ENCODE measurements at regions not wholly inside any gene's neighbourhood (a gene's known extent, or its start where the extent isn't known, plus 50 kb on each side); places are given as distances from the start of the nearest gene placed in this dataset.

DNA sequence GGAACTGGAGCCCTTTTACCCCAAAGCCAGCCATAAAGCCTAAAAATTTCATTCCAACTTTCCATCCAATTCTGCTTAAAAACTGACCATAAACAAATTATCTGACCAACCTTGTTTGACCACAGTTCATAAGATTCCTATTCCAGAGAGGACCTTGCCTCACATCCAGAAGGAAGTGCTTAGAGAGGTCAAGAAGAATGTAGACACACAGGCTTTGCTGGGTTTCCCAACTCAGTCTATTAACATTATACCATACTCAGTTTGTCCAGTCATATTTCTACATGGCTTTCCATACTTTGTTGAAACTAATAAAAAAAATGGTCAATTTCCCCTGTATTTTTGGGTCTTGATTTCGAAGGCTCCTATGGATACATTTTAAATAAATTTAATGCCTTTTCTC is 1522.5 kb downstream of the ARAP2 start:
- DNase-seq: no peak

DNA sequence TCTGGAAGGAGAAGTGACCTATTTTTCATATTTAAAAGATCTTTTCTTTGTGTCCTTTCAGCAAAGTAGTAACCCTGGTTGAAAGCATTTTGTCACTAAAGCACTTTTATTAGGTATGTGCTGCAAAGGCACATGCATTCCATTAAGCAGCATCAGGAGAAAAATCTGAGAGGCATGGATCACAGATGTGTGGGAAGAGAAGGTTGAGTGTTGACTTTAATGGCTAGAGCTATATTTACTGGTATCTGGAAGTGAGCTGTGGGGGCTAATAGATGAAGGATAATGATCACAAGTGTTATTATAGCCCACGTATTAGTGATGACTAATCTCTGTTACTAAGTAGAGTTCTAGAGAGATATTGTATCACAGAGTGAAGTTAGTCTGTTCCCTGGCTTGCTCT is 1520.7 kb downstream of the ARAP2 start:
- no peak for DNase-seq

DNA sequence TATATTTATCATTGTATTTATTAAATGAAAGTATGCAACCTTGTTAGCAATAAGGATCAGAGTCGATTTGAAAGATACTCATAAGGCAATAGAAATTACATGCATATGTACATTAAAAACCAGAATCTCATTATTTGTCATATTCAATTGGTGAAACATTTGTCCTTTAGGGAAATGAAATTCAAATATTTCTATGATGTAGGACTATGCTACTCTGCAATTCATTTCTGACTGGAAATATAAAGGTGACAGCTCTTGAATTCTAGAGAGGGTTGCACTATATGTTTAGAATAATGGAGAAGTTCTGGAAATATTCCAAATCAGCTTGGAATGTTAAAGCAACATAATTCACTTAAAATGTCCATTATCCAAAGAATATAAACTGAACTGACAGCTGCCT is 1519.8 kb downstream of the ARAP2 start:
- DNase-seq: no peak

DNA sequence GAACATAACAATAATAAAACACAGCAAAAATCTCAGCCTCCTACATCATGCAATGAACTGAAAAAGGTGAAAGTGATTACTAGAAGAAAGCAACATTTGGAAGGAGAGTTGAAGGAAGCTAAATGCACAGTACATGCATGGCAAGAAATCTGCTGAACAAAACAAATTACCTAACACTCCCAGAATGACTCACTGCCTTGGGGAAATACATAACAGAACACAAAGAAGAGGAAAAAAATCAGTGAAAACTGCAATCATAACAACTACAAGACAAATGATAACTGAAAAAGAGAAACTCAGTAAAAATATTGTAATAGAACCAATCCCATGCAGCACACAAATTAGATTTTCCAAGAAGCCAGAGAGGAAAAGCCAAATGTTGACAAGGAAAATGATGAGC is 1513.2 kb downstream of the ARAP2 start:
- DNase-seq: no peak

DNA sequence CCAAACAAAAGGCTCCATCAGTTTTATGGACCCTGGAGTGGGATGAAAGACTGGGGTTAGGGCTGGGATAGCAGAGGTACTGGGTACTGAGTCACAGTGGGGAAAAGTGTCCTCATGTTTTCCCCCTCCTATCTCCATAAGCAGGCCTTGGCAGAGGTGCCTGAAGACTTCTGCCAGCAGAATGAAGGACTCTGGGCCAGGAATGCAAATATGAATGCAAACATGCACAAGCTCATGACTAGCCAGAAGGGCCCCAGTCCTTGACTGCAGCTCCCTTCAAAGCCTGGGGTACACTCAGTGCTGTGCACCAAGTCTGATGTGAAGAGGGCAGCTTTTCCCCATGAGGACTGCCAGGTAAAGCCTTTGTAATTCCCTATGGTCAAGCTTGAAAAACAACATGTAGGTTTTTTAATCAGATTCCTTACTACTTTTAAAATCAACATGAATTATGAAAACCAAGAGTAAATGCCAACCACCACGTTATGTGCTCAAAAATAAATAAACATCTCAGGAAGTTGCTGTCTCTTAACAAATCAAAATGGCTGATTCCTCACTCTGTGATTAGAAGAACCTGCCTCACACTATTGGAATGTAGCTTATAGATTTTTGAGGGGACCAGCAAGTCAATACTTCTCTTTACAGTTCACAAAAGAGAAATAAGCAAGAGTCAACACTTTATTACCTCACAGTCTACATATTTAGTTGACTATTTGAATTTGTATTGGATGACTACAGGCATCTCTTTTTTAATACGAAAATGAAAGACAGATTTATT is 1512.0 kb downstream of the ARAP2 start:
- DNase-seq: no peak

DNA sequence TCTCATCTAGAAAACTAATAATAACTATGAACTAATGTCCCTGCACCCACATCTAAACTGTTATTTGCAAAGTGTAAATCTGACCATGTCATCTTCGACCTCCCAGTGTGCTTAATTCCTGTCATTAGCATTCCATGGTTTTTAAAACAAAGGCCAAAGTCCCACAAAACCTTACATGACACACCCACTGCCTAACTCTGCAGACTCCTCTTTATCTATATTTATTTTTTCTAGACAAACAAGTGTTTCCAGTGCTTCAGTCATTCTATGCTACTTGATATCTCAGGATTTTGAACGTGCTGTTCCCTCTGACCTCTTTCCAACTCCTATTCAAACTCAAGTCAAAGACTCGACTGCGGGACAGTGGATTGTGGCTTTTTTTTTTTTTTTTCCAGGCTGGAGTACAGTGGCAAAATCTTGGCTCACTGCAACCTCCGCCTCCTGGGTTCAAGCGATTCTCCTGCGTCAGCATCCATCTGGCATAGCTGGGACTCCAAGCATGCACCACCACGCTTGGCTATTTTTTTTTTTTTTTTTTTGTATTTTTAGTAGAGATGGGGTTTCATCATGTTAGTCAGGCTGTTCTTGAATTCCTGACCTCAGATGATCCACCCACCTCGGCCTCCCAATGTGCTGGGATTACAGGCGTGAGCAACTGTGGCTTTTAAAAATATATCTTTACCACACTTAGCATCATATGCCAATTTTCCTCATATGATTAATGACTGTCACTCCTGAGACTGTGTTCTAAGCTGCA is 1511.0 kb downstream of the ARAP2 start:
- DNase-seq: no peak

DNA sequence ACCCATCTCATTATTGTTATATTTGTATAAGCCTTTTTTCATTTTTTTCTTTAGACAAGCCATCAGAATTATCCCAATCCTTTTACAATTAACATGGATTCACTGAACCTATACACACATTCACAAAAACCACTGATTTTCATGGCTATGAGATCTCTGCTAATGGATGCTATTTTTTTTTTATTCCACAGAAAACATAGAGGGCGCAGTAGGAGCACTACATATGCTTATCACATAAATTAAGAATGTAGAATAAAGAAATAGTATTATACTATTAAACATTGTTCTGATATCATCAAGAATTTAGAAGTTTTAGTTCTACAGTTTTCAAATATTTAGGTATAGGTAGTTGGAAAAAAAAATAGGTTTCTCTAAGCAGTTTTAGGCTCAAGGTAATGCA is 1477.4 kb downstream of the ARAP2 start:
- DNase-seq: no peak

DNA sequence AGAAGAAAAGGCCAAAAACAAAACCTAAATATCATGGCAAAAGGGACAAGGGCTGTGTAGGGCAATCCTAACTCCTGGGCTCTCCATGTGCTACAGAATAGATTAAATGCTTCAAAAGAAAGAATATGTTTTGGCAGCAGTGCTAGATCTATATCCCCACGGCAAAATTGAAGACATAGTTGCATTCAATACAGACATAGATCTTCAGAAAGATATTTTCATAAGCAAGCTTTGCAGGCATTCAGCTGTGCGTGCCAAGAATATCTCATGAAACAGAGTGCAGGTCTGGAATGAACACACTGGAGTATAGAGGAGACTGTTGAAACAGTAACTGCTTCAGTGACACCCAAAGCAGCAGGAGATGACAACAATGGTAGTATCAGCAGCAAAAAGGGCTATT is 1476.9 kb downstream of the ARAP2 start:
- DNase-seq: no peak

DNA sequence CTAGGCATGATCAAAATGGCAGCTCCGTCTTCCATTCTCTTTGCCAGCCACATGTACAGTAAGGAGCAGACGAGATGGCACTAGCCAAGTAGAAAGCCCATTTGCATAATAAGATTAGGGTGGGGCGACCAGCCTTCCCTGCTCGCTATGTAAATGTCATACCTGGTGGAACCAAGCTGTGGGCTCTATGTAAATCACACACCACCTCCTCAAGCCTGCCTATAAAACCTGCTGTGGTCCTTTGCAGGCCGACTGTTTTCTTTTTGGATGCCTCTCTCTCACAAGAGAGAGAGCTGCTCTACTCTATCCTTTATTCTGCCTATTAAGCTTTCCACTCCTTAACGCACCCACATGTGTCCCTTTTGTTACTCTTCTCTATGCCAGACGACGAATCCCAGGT is 1472.7 kb downstream of the ARAP2 start:
- no peak for DNase-seq

DNA sequence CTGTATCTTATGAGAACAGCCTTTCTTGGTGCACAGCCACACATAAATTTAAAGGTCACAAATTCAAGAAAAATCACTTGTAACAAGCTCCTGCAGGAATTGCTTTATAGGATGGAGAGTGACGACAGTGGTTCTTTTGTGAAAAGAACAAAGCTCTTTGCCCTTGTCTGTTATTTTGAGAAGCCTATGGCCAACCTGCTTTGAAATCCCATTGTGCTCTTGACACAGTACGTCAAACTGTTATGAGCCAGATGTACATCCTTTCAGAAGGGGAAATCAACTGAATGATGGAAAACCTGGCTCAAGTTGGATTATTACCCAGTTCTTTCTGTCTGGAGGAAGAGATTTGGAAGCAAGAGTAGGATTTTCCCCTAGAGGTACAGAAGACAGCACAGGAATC is 1454.2 kb downstream of the ARAP2 start:
- DNase-seq: no peak

DNA sequence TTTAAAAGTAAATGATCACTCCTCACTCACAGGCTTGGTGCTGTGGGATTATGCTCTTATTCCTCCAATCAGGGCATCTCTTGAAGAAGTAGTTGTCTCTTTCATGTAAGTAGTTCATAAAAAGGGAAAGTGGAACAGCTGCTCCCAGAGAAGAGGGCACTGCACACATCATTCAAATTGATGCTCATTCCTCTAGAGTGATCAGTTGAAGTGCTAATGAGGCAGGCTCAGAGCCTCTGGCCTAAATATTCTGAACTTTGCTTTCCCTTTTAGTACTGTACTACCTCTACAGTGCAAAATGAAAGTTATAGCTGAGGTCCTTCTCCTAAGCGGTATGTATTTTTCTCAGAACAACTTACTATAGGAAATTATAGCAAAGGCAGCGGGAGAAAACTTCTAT is 1453.1 kb downstream of the ARAP2 start:
- no peak for DNase-seq

DNA sequence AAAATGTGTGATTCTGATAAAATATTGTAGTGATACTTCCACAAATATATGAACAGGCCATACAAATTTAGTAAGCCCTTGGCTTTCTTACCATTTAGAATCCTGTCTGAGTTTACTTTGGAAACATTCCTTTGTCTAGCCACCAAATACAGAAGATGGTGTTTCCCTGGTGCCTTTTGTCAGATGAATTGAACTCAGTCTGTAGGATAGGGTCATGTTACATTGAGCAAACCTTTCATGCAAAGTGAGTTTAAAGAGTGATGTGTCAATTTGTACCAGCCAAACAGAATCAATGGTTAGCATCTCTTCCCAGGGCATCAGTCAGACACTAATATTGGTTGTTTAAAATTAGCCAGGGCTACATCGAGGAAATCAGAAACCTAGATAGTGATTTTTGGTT is 1443.4 kb downstream of the ARAP2 start:
- no peak for DNase-seq

DNA sequence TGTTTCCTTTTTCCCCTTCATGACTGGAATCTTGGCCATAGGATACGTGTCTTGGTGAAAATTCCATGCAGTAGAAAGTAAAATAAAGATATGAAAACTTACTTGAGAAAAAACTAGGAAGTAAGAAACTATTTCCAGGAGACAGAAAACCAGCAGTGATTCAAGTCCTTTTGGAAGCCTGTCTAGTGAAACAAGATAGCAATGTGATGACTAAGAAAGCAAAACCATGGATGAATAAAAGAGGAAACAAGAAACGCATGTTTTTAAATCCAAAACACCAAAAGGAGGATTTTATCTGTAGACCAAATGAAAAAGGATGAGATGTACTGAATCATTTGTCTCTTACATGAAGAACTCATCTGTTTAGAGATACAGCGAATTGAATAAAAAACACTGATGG is 1430.0 kb downstream of the ARAP2 start:
- no peak for DNase-seq

DNA sequence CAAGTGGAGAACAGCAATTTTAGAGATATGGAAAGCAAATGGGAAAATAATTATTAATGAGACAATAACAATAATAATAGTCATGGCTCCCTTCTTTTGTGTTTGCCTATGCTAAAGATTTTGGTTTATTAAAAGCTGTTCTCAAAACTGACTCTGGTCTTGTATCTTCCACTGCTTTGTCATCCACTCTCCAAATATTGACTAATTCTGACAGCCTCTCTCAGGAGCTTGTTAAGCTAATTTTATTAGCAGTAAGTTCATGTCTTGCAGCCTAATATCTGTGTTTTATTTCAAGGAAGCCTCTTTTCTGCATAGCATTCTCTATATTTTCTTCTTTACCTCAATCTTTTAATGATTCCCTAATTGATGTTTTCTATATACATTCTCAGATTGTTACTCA is 1419.8 kb downstream of the ARAP2 start:
- no peak for DNase-seq

DNA sequence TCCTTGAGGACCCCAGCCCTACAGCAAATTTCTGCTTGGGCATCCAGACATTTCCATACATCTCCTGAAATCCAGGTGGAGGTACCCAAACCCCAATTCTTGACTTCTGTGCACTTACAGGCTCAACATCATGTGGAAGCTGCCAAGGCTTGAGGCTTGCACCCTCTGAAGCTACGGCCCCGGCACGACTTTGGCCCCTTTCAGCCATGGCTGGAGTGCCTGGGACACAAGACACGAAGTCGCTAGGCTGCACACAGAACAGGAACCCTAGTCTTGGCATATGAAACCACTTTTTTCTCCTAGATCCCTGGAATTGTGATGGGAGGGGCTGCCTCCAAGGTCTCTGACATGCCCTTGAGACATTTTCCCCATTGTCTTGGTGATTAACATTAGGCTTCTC is 1417.7 kb downstream of the ARAP2 start:
- no peak for DNase-seq

DNA sequence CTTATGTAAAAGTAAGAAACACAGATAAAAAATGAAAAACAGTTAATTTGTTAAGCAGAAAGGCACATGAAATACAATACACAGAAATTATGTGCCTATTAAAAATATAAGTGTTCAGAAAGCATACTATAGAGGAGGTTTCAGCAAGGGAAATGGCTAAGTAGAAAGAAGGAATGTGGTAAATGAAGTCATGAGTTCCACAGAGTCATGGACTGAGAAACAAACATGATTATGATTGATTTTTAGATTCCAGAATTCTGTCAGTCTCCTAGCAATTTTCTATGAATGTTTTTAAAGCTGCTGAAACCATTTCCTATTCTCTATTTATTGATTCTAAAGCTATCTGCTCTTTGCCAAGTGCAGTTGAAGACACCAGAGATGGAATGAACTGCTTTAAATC is 1398.4 kb downstream of the ARAP2 start:
- no peak for DNase-seq

DNA sequence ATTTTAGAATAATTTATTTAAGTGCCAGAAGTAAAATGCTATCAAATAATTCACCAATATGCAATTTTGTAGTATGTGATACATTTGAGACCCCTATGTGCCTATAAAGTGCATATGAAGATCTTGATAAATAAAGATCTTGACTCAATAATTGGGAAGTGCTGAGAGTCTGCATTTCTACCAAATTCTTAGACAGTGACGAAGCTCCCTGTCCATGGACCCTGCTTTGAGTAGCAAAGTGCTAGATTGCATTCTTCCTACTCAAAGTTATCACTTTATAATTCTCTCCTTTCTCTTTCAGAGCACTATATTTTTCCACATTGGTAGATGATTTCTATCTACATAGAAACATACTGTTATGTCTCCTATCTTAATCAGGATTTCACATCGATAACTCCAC is 1393.9 kb downstream of the ARAP2 start:
- no peak for DNase-seq

DNA sequence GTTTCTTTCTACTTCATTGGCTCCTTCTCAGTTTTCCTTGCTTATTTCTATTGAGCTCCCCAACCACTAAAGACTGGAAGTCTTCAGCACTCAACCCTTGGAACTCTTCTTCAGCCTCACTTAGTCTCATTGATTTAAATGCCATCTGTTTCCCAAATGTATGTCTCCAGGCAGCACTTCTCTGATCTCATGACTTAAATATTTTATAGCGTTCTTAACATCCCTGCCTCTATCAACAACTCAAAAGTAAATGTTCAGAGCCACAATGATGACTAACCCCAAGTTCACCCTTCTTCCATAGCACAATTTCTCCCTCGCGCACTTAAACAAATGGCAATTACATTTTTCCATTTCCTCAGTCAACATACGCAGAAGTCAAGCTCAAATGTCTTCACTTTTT is 1393.3 kb downstream of the ARAP2 start:
- no peak for DNase-seq

DNA sequence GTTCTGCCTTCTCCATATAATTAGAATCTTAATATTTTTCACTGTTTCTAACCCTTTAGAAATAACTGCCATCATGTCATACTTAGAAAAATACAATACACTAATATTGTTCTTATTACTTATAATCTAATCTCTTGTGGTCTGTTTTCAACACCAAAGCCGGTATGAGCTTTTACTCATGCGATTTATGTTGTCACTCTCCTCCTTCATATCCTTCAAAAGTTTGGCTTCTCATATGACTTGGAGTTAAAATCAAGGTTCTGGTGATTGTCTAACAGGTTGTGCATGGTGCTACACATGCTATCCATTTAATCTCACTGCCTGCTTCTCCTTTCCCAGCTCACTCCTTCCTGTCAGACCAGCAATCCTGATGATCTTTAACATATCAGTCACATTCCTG is 1392.9 kb downstream of the ARAP2 start:
- DNase-seq: no peak

DNA sequence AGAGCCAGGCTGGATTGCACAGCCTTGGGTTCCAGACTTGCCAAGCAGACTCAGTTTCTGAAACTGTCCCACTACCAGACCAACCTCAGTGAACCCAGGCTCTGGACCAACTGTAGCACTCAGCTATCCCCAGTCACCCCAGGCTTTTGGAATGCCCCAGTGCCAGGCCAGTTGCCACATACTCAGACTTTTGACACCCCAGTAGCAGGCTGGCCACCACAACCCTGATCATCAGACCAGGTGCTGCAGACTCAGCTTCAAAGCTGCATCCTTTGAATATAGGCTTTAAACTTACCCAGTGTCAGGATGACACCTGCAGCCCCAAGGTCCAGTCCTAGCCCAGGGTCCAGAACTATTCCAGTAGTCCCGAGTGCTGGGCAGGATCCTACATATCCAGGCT is 1389.9 kb downstream of the ARAP2 start:
- DNase-seq: no peak

DNA sequence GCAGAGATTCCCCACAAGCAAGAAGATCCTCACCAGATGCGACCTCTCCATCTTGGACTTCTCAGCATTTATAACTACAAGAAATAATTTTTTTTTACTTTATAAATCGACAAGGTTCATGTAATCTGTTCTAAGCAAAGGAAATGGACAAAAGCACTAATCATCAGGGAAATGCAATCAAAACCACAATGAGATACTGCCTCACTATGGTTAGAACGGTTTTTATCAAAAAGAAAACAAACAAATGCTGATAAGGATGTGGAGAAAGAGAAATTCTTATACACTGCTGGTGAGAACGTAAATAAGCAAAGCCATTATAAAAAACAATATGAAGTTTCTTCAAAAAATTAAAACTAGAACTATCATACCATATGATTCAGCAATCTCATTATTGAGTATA is 1382.6 kb downstream of the ARAP2 start:
- DNase-seq: no peak

DNA sequence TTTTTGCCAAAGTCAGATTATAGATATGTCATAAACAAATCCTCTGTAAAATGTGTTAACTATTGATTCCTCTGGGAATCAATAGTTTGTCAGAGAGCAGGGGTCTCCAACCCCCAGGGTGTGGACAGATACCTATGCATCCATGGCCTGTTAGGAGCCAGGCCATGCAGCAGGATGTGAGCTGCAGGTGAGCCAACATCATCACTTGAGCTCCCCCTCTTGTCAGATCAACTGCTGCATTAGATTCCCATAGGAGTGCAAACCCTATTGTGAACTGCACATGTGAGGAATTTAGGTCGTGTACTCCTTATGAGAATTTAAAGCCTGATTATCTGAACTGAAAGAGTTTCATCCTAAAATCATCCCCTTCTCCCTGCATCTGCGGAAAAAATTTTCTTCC is 1365.4 kb downstream of the ARAP2 start:
- no peak for DNase-seq

DNA sequence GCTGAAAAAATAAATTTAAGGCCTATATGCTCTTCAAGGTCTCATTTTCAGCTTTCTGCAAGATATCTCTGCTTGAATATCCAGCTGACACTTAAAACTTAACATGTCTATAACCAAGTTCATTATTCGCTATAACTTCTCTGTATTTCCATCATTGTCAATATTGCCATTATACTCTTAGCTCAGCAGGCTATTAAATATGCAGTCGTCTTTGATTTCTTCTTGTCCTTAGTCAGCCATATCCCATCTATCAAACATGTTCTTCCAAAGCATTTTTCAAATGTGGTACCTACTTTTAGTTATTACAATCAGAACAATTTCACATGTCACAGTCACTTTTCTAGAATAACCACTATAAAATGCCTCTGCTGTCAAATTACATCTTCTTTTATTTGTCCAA is 1364.1 kb downstream of the ARAP2 start:
- DNase-seq: no peak

DNA sequence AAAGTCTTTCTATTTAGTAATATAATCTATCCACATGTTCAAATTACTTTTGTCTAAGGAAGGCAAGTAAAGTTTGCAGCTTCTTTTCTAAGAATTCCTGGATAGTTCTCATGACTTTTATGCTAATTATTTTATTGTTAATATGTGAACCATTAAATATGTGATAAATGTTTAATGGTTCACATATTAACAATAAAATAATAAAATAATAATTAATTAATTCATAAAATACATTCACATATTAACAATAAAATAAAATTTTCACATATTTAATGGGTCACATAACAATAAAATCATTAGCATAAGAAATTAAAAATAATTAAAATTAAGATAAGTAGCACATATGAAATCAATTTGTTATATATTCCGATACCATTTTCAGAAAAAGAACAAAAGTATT is 1352.4 kb downstream of the ARAP2 start:
- no peak for DNase-seq

DNA sequence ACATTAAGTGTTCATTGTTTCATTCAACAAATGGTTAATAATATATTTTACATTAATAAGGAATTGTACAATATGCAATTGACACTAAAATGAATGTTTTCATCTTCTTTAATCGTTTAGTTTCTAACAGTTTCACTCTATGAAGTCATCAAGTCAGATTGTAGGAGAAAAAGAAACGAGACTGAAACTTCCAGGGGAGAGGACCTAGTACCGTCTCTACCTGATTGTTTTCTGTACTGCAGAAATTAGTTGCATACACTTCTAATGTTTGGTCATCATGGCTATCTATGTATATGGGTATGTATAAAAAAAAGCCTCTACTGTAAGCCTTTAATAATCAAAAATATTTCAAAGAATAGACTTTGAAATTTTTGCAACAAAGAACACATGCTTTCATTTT is 1350.9 kb downstream of the ARAP2 start:
- DNase-seq: no peak
